Chondrocyte (in vitro differentiated cells): ENCODE measurements at regions not wholly inside any gene's neighbourhood (a gene's known extent, or its start where the extent isn't known, plus 50 kb on each side); places are given as distances from the start of the nearest gene placed in this dataset.

Experiments used
- DNase-seq: peaks from one replicate; pipeline ENCODE4 v3.0.0; 2021; ENCODE audit warnings: mixed read lengths, low spot score
- H3K27ac Mint-ChIP-seq: one replicate; pipeline ENCODE4 v1.8.0; 2021; ENCODE audit warnings: mild to moderate bottlenecking, moderate library complexity, mixed read lengths; ENCODE audit not compliant: unreplicated experiment
- H3K27me3 Mint-ChIP-seq: 2 replicates; pipeline ENCODE4 v1.8.0; 2021; ENCODE audit warnings: low read depth, mixed read lengths
- H3K36me3 Mint-ChIP-seq: 2 replicates; pipeline ENCODE4 v1.8.0; 2021; ENCODE audit warnings: low read depth, mixed read lengths
- H3K4me1 Mint-ChIP-seq: 2 replicates; pipeline ENCODE4 v1.8.0; 2021; ENCODE audit warnings: low read depth, mild to moderate bottlenecking, mixed read lengths
- H3K4me3 Mint-ChIP-seq: one replicate; pipeline ENCODE4 v1.8.0; 2021; ENCODE audit warnings: mild to moderate bottlenecking, moderate library complexity, mixed read lengths; ENCODE audit not compliant: unreplicated experiment
- H3K9me3 Mint-ChIP-seq: 2 replicates; pipeline ENCODE4 v1.8.0; 2021; ENCODE audit warnings: low read depth, mixed read lengths
- TF ChIP-seq, protein P1 (sequence below): fragments of 200-600 bp; sonication (generic); IDR thresholded peaks from 2 replicates; pipeline ENCODE4 v1.5.0; 2021; ENCODE audit warnings: antibody characterized with exemption, mild to moderate bottlenecking, moderate library complexity

DNA sequence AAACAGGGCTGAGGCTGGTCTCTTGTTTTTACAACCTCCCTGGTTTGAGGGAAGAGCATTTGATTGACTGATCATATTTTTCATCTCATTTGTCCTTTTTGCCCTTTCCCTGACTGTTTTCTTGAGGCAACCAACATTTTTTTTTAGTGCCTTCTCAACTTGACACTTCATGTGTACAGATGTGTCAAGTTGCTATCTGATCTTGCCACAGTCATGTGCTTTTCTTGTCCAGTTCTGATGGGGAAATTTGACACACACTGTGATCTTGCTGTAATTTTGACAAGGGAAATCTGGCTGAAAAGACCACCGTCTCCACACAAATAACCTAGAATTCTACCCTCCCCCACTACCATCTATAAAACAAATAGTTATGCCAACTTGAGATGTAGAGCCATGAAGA lies 329.6 kb downstream of the KCTD12 start:
- TF ChIP-seq, protein P1, sequence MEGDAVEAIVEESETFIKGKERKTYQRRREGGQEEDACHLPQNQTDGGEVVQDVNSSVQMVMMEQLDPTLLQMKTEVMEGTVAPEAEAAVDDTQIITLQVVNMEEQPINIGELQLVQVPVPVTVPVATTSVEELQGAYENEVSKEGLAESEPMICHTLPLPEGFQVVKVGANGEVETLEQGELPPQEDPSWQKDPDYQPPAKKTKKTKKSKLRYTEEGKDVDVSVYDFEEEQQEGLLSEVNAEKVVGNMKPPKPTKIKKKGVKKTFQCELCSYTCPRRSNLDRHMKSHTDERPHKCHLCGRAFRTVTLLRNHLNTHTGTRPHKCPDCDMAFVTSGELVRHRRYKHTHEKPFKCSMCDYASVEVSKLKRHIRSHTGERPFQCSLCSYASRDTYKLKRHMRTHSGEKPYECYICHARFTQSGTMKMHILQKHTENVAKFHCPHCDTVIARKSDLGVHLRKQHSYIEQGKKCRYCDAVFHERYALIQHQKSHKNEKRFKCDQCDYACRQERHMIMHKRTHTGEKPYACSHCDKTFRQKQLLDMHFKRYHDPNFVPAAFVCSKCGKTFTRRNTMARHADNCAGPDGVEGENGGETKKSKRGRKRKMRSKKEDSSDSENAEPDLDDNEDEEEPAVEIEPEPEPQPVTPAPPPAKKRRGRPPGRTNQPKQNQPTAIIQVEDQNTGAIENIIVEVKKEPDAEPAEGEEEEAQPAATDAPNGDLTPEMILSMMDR: no peak
- DNase-seq: no peak
- Mint-ChIP-seq H3K4me3 (no peak overlapping the region), H3K36me3 (no peaks in the 10 kb centered on the region), H3K4me1 (no peaks in the 10 kb centered on the region), H3K27ac (no peak overlapping the region), H3K9me3 (no peaks in the 10 kb centered on the region), H3K27me3 (peaks cover 3% of the 10 kb centered on the region)

DNA sequence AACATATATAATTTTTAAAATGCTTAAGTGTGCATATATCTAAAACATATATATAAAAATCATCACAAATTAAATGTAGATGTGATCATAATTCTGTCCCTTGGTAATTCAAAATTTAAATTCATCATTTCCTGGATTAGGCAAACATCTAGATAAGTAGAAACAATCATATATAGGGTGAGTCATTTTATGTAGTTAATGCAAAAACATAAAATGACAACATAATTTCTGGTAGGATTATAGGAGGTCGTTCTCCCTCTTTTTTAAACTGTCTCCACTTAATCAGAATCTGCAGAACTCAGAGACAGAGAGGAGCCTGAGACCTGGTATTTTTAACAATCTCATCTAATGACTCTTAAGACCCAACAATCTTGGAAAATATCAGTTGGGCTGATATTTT lies 333.4 kb downstream of the KCTD12 start:
- Mint-ChIP-seq H3K27me3 (peaks cover 5% of the 10 kb centered on the region), H3K4me1 (no peaks in the 10 kb centered on the region), H3K4me3 (no peak overlapping the region), H3K9me3 (no peaks in the 10 kb centered on the region), H3K36me3 (no peaks in the 10 kb centered on the region), H3K27ac (no peak overlapping the region)
- no peak for DNase-seq
- TF ChIP-seq, protein P1: no peak

DNA sequence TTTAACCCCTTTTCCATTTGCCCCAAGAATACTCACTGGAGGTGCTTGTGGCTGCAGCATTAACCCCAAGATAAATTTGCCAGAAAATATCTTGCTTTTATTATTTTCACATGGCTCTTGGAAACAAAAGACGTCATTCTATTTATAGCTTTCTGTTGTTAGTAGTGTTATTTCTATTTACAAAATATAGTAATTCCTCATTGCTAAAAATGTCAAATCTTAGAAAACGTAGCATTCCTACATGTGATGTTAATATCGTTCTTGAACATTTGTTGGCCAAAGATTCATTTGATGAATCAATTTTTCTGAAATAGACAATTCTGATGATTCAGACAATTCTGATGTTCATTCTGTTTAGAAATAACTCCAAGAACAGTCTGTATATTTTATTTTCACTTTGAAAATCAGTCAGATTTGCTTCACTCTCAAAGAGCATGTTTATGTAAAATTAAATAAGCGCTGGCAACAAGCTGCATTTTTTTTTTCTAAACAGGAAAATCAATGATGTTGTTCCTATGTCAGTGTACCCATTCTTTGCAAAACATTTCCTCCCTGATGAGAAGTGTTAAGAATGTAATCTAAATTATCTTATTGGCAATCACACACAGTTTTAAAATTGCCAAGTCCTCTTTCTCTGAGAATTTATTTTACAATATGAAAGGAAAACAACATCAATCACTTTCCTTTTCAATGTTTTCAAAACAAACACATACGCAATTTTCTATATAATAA lies 334.0 kb downstream of the KCTD12 start:
- H3K9me3 Mint-ChIP-seq: no peaks in the 10 kb centered on the region
- H3K4me3 Mint-ChIP-seq: no peak overlapping the region
- no peak overlapping the region for H3K27ac Mint-ChIP-seq
- no peaks in the 10 kb centered on the region for H3K4me1 Mint-ChIP-seq
- H3K36me3 Mint-ChIP-seq: no peaks in the 10 kb centered on the region
- TF ChIP-seq, protein P1: no peak
- peaks cover 5% of the 10 kb centered on the region for H3K27me3 Mint-ChIP-seq
- DNase-seq: no peak

DNA sequence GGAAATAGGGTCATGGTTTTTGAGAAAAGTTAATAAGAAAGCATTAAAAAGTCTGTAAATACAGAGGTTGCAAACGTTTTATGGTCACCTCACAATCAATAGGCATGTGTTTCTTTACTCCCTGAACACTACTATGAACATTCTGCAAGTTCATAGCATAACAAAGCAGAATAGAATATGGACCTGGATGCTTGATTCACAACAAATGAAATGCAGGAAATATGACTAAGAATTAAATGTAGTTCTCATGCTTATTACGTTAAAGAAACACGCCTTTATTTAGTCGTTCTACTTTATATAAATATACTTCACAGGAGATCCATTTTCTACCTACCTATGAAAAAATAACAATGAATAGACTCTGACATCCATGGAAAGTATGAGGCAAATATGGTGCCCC lies 344.0 kb downstream of the KCTD12 start:
- TF ChIP-seq, protein P1: no peak
- Mint-ChIP-seq H3K9me3 (peaks cover 7% of the 10 kb centered on the region), H3K27me3 (peaks cover 2% of the 10 kb centered on the region), H3K36me3 (peaks cover 2% of the 10 kb centered on the region), H3K4me3 (no peak overlapping the region), H3K4me1 (no peaks in the 10 kb centered on the region), H3K27ac (no peak overlapping the region)
- DNase-seq: no peak

DNA sequence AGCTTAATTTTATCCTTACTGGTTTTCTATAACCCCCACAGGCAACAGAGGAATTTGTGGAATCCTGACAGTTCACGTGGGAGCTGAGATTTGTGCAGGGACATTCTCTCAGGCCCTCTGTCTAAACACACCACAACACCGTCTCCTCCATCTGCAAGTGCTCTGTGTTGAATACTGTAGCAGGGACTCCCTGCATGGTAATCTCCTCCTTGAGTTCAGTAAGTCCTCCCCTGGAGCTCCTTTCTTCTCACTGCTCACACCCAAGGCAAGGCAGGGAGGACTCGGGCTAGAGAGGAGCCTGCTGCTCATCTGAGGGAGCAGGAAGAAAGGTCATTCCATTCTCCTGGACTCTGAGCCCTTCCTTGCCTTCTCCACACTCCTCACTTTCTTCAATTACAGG lies 348.2 kb downstream of the KCTD12 start:
- no peak for DNase-seq
- Mint-ChIP-seq H3K9me3 (peaks cover 9% of the 10 kb centered on the region), H3K27me3 (peaks cover 2% of the 10 kb centered on the region), H3K36me3 (no peaks in the 10 kb centered on the region), H3K27ac (no peak overlapping the region), H3K4me1 (no peaks in the 10 kb centered on the region), H3K4me3 (no peak overlapping the region)
- TF ChIP-seq, protein P1: no peak
